OCI-LY3 (cell line): ENCODE measurements at regions not wholly inside any gene's neighbourhood (a gene's known extent, or its start where the extent isn't known, plus 50 kb on each side); places are given as distances from the start of the nearest gene placed in this dataset.

Experiments used
- H2AFZ ChIP-seq: fragments of 200-600, 300-600 bp; shearing (Covaris generic); 2 replicates; pipeline ENCODE4 v1.6.0; 2014; ENCODE audit warnings: antibody characterized with exemption, low read depth, low read length
- H3K27ac ChIP-seq: fragments of 200-600, 300-600 bp; sonication (generic); 2 replicates; pipeline ENCODE4 v1.5.1; 2014; ENCODE audit warnings: mild to moderate bottlenecking, low read length, moderate library complexity, mixed read lengths
- H3K27me3 ChIP-seq: fragments of 200-600, 300-600 bp; sonication (generic); 2 replicates; pipeline ENCODE4 v1.6.1; 2014; ENCODE audit warnings: low read depth, low read length, mixed read lengths
- H3K36me3 ChIP-seq: fragments of 200-600, 300-600 bp; sonication (generic); replicated peaks from 2 replicates; pipeline ENCODE3; 2014; ENCODE audit warnings: low read depth, low read length, mixed read lengths
- H3K4me1 ChIP-seq: fragments of 300-600, 200-600 bp; sonication (generic); 2 replicates; pipeline ENCODE4 v1.6.1; 2014; ENCODE audit warnings: low read length, mixed read lengths
- H3K4me2 ChIP-seq: fragments of 200-600, 300-600 bp; sonication (generic); 2 replicates; pipeline ENCODE4 v1.6.1; 2014; ENCODE audit warnings: low read length, mixed read lengths
- H3K4me3 ChIP-seq: fragments of 300-600, 200-600 bp; sonication (generic); 2 replicates; pipeline ENCODE4 v1.5.1; 2014; ENCODE audit warnings: antibody characterized with exemption, mild to moderate bottlenecking, low read length, moderate library complexity
- H3K79me2 ChIP-seq: fragments of 300-600, 200-600 bp; shearing (Covaris generic); 2 replicates; pipeline ENCODE4 v1.6.1; 2014; ENCODE audit warnings: mild to moderate bottlenecking, low read length, mixed read lengths
- H3K9ac ChIP-seq: fragments of 300-600, 200-600 bp; shearing (Covaris generic); 2 replicates; pipeline ENCODE4 v1.6.0; 2014; ENCODE audit warnings: mild to moderate bottlenecking, low read length, moderate library complexity
- H3K9me3 ChIP-seq: fragments of 200-600, 300-600 bp; shearing (Covaris generic); 2 replicates; pipeline ENCODE4 v1.6.1; 2014; ENCODE audit warnings: low read length, mixed read lengths; ENCODE audit not compliant: insufficient read depth
- H4K20me1 ChIP-seq: fragments of 200-600, 300-600 bp; sonication (generic); 2 replicates; pipeline ENCODE4 v1.6.1; 2016; ENCODE audit warnings: low read length, mixed read lengths; ENCODE audit not compliant: insufficient read depth
- CTCF ChIP-seq: fragments of 200-600, 300-600 bp; sonication (generic); IDR thresholded peaks from 2 replicates; pipeline ENCODE4 v1.5.1; 2014; ENCODE audit warnings: antibody characterized with exemption, low read length, low read depth
- EZH2phosphoT487 ChIP-seq: fragments of 200-600 bp; shearing (Covaris generic); IDR thresholded peaks from 2 replicates; pipeline ENCODE4 v1.6.1; 2018; ENCODE audit warnings: antibody characterized with exemption, mixed run types, low read depth

DNA sequence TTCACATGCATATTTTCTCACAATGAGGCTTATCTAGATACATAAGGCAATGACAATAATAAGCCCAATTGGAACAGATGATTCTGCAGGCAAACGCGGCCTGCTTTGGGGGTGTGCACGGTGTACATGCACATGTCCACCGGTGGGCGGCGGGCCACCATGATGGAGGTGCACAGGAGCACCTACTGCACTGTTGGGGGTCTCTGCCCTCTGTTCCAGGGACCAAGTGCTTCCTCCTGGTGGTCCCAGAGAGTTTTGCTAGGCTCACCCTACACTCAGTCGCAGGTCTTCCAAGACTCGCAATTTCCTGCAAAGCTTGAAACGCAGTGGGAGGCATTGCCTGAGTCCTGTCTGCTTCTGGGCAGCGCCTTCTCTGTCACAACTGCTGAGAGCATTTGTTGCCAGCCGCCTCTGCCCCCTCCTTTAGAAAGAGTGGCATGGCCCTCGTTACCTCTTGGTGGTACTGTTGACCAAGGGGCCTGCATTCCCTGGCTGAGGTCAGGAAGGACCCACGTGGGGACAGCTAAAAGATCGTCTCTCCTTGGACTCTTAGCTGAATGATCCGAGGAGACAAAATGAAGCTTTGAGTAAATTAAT, 135.3 kb downstream of the ERMARD start:
- H3K79me2 ChIP-seq, result no peaks in the 10 kb centered on the region
- no peaks in the 10 kb centered on the region for H3K27me3 ChIP-seq
- H3K36me3 ChIP-seq, result no peaks in the 10 kb centered on the region
- H3K4me2 ChIP-seq, result no peak overlapping the region
- no peak for TF ChIP-seq CTCF
- TF ChIP-seq EZH2phosphoT487, result no peak
- no peak overlapping the region for H2AFZ ChIP-seq
- no peak overlapping the region for H3K27ac ChIP-seq
- H3K9me3 ChIP-seq, result no peaks in the 10 kb centered on the region
- H4K20me1 ChIP-seq, result no peaks in the 10 kb centered on the region
- H3K4me3 ChIP-seq, result no peak overlapping the region
- no peak overlapping the region for H3K9ac ChIP-seq
- no peaks in the 10 kb centered on the region for H3K4me1 ChIP-seq

GRCh38 chr6:169885831-169886230, 134.4 kb downstream of the ERMARD start:
- TF ChIP-seq EZH2phosphoT487 (no peak), CTCF (no peak)
- H3K79me2 ChIP-seq, result no peaks in the 10 kb centered on the region
- H4K20me1 ChIP-seq, result no peaks in the 10 kb centered on the region
- H3K9ac ChIP-seq, result no peak overlapping the region
- no peak overlapping the region for H3K4me2 ChIP-seq
- H3K27me3 ChIP-seq, result no peaks in the 10 kb centered on the region
- H3K36me3 ChIP-seq, result no peaks in the 10 kb centered on the region
- H2AFZ ChIP-seq, result no peak overlapping the region
- no peaks in the 10 kb centered on the region for H3K4me1 ChIP-seq
- H3K27ac ChIP-seq, result no peak overlapping the region
- no peak overlapping the region for H3K4me3 ChIP-seq
- H3K9me3 ChIP-seq, result no peaks in the 10 kb centered on the region

GRCh38 chr6:169885131-169885530, 133.7 kb downstream of the ERMARD start:
- Histone ChIP-seq H3K4me2 (no peak overlapping the region), H3K9me3 (no peaks in the 10 kb centered on the region), H2AFZ (no peak overlapping the region), H3K27ac (no peak overlapping the region), H3K4me1 (no peaks in the 10 kb centered on the region), H4K20me1 (no peaks in the 10 kb centered on the region), H3K9ac (no peak overlapping the region), H3K4me3 (no peak overlapping the region), H3K36me3 (no peaks in the 10 kb centered on the region), H3K79me2 (no peaks in the 10 kb centered on the region), H3K27me3 (no peaks in the 10 kb centered on the region)
- no peak for TF ChIP-seq CTCF
- no peak for TF ChIP-seq EZH2phosphoT487

- no peaks in the 10 kb centered on the region for H3K9me3 ChIP-seq
- no peak overlapping the region for H3K27ac ChIP-seq
- H3K4me1 ChIP-seq, result no peaks in the 10 kb centered on the region
- no peaks in the 10 kb centered on the region for H4K20me1 ChIP-seq
- H2AFZ ChIP-seq, result no peak overlapping the region
- H3K27me3 ChIP-seq, result no peaks in the 10 kb centered on the region
- no peak overlapping the region for H3K4me3 ChIP-seq
- TF ChIP-seq EZH2phosphoT487 (no peak), CTCF (no peak)
- H3K9ac ChIP-seq, result no peak overlapping the region
- no peaks in the 10 kb centered on the region for H3K79me2 ChIP-seq
- H3K36me3 ChIP-seq, result no peaks in the 10 kb centered on the region
- no peak overlapping the region for H3K4me2 ChIP-seq
Measured at GRCh38 chr6:169884158-169884557, 132.7 kb downstream of the ERMARD start.
